Neural cell (in vitro differentiated cells): ENCODE measurements at regions not wholly inside any gene's neighbourhood (a gene's known extent, or its start where the extent isn't known, plus 50 kb on each side); places are given as distances from the start of the nearest gene placed in this dataset.

Experiments used
- H2AFZ ChIP-seq: fragments of 200-600, 300-800 bp; sonication (generic), shearing (Covaris generic); 2 replicates; pipeline ENCODE4 v1.6.0; 2014; ENCODE audit warnings: low read depth, mild to moderate bottlenecking, antibody characterized with exemption, low read length, moderate library complexity
- H3F3A ChIP-seq: fragments of 200-600 bp; shearing (Covaris generic); 2 replicates; pipeline ENCODE4 v1.6.1; 2016; ENCODE audit warnings: mild to moderate bottlenecking, moderate library complexity, mixed read lengths, antibody characterized with exemption, low read length; ENCODE audit not compliant: insufficient read depth, poor library complexity, severe bottlenecking
- H3K27ac ChIP-seq: fragments of 200-600, 300-800 bp; sonication (generic), shearing (Covaris generic); 2 replicates; pipeline ENCODE4 v1.5.1; 2014; ENCODE audit warnings: mild to moderate bottlenecking, low read length, moderate library complexity
- H3K27me3 ChIP-seq: fragments of 300-800, 200-600 bp; sonication (generic), shearing (Covaris generic); 2 replicates; pipeline ENCODE4 v1.6.0; 2014; ENCODE audit warnings: mild to moderate bottlenecking, low read depth, low read length, moderate library complexity; ENCODE audit not compliant: insufficient read depth
- H3K36me3 ChIP-seq: fragments of 300-800, 200-600 bp; sonication (generic), shearing (Covaris generic); 2 replicates; pipeline ENCODE4 v1.5.1; 2014; ENCODE audit warnings: mild to moderate bottlenecking, antibody characterized with exemption, low read length, moderate library complexity; ENCODE audit not compliant: insufficient read depth
- H3K4me2 ChIP-seq: fragments of 300-800, 200-600 bp; sonication (generic), shearing (Covaris generic); 2 replicates; pipeline ENCODE4 v1.6.0; 2014; ENCODE audit warnings: mild to moderate bottlenecking, low read length
- H3K4me3 ChIP-seq: fragments of 300-800, 200-600 bp; sonication (generic), shearing (Covaris generic); 2 replicates; pipeline ENCODE4 v1.5.1; 2014; ENCODE audit warnings: mild to moderate bottlenecking, low read length, moderate library complexity
- H3K79me2 ChIP-seq: fragments of 200-600 bp; shearing (Covaris generic); replicated peaks from 2 replicates; pipeline ENCODE4 v1.6.0; 2014; ENCODE audit warnings: mild to moderate bottlenecking, low read length, moderate library complexity; ENCODE audit not compliant: insufficient read depth
- H3K9ac ChIP-seq: fragments of 300-800, 200-600 bp; sonication (generic), shearing (Covaris generic); 2 replicates; pipeline ENCODE4 v1.6.1; 2016; ENCODE audit warnings: mild to moderate bottlenecking, low read length, mixed read lengths
- H3K9me2 ChIP-seq: fragments of 200-600 bp; shearing (Covaris generic); 2 replicates; pipeline ENCODE4 v1.6.1; 2016; ENCODE audit warnings: mild to moderate bottlenecking, low read length, mixed read lengths; ENCODE audit not compliant: insufficient read depth
- H3K9me3 ChIP-seq: fragments of 200-600, 300-800 bp; sonication (generic), shearing (Covaris generic); 2 replicates; pipeline ENCODE4 v1.6.1; 2016; ENCODE audit warnings: mild to moderate bottlenecking, mixed run types, low read length, moderate library complexity, mixed read lengths
- H4K20me1 ChIP-seq: fragments of 200-600 bp; shearing (Covaris generic); 2 replicates; pipeline ENCODE4 v1.6.1; 2016; ENCODE audit warnings: mild to moderate bottlenecking, mixed run types; ENCODE audit not compliant: insufficient read depth
- CTCF ChIP-seq: fragments of 450-650 bp; IDR thresholded peaks from 2 replicates; pipeline ENCODE4 v1.5.1; 2014; ENCODE audit warnings: antibody characterized with exemption, mild to moderate bottlenecking, moderate library complexity; ENCODE audit not compliant: poor library complexity, severe bottlenecking
- EP300 ChIP-seq: fragments of 450-650 bp; conservative IDR thresholded peaks from 2 replicates; pipeline ENCODE4 v1.6.1; 2014; ENCODE audit warnings: antibody characterized with exemption, mild to moderate bottlenecking, moderate library complexity; ENCODE audit not compliant: poor library complexity, severe bottlenecking
- EZH2 ChIP-seq: fragments of 200-600, 300-800 bp; shearing (Covaris generic), sonication (generic); IDR thresholded peaks from 2 replicates; pipeline ENCODE4 v1.6.1; 2014; ENCODE audit warnings: antibody characterized with exemption, low read length, borderline replicate concordance, mild to moderate bottlenecking; ENCODE audit not compliant: insufficient read depth, poor library complexity, severe bottlenecking
- MXI1 ChIP-seq: fragments of 450-650 bp; conservative IDR thresholded peaks from 2 replicates; pipeline ENCODE4 v1.6.1; 2014; ENCODE audit warnings: antibody characterized with exemption, mild to moderate bottlenecking; ENCODE audit not compliant: poor library complexity, severe bottlenecking
- POLR2AphosphoS5 ChIP-seq: IDR thresholded peaks from 2 replicates; pipeline ENCODE4 v1.6.1; 2012
- RAD21 ChIP-seq: fragments of 450-650 bp; conservative IDR thresholded peaks from 2 replicates; pipeline ENCODE4 v1.6.1; 2014; ENCODE audit warnings: antibody characterized with exemption, mild to moderate bottlenecking, moderate library complexity
- SMC3 ChIP-seq: fragments of 450-650 bp; conservative IDR thresholded peaks from 2 replicates; pipeline ENCODE4 v1.6.1; 2014; ENCODE audit warnings: antibody characterized with exemption, mild to moderate bottlenecking, moderate library complexity; ENCODE audit not compliant: poor library complexity
- TAF1 ChIP-seq: IDR thresholded peaks from 2 replicates; pipeline ENCODE4 v1.6.1; 2012; ENCODE audit warnings: low read depth
- TF ChIP-seq, protein P1 (sequence below): IDR thresholded peaks from 2 replicates; pipeline ENCODE4 v1.6.1; 2012; ENCODE audit warnings: borderline replicate concordance

DNA sequence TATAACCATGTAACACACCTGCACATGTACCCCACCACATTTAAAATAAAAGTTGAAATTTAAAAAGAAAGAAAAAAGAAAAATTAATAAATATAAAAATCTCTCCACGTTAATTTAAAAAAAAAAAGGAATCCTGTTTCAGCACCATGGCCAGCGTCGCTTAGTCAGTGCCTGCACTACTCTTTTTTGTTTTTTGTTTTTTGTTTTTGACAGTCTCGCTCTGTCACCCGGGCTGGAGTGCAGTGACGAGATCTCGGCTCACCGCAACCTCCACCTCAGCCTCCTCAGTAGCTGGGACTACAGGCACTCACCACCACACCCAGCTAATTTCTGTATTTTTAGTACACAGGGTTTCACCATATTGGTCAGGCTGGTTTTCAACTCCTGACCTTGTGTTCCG, 835.9 kb downstream of the UQCRFS1 start:
- no peak overlapping the region for H2AFZ ChIP-seq
- H4K20me1 ChIP-seq = no peaks in the 10 kb centered on the region
- no peaks in the 10 kb centered on the region for H3F3A ChIP-seq
- no peaks in the 10 kb centered on the region for H3K9me2 ChIP-seq
- no peak overlapping the region for H3K4me3 ChIP-seq
- H3K9ac ChIP-seq = no peak overlapping the region
- TF ChIP-seq MXI1 (no peak), TAF1 (no peak), EZH2 (no peak), RAD21 (no peak), CTCF (no peak), SMC3 (no peak), EP300 (no peak), POLR2AphosphoS5 (no peak)
- TF ChIP-seq, protein P1, sequence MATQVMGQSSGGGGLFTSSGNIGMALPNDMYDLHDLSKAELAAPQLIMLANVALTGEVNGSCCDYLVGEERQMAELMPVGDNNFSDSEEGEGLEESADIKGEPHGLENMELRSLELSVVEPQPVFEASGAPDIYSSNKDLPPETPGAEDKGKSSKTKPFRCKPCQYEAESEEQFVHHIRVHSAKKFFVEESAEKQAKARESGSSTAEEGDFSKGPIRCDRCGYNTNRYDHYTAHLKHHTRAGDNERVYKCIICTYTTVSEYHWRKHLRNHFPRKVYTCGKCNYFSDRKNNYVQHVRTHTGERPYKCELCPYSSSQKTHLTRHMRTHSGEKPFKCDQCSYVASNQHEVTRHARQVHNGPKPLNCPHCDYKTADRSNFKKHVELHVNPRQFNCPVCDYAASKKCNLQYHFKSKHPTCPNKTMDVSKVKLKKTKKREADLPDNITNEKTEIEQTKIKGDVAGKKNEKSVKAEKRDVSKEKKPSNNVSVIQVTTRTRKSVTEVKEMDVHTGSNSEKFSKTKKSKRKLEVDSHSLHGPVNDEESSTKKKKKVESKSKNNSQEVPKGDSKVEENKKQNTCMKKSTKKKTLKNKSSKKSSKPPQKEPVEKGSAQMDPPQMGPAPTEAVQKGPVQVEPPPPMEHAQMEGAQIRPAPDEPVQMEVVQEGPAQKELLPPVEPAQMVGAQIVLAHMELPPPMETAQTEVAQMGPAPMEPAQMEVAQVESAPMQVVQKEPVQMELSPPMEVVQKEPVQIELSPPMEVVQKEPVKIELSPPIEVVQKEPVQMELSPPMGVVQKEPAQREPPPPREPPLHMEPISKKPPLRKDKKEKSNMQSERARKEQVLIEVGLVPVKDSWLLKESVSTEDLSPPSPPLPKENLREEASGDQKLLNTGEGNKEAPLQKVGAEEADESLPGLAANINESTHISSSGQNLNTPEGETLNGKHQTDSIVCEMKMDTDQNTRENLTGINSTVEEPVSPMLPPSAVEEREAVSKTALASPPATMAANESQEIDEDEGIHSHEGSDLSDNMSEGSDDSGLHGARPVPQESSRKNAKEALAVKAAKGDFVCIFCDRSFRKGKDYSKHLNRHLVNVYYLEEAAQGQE = no peak
- no peaks in the 10 kb centered on the region for H3K36me3 ChIP-seq
- no peaks in the 10 kb centered on the region for H3K27me3 ChIP-seq
- no peaks in the 10 kb centered on the region for H3K9me3 ChIP-seq
- no peaks in the 10 kb centered on the region for H3K79me2 ChIP-seq
- no peak overlapping the region for H3K4me2 ChIP-seq
- no peak overlapping the region for H3K27ac ChIP-seq

- no peak overlapping the region for H3K9ac ChIP-seq
- H3K79me2 ChIP-seq = no peaks in the 10 kb centered on the region
- H2AFZ ChIP-seq = no peak overlapping the region
- H3K36me3 ChIP-seq = no peaks in the 10 kb centered on the region
- H3K9me2 ChIP-seq = no peaks in the 10 kb centered on the region
- TF ChIP-seq EP300 (peak; percentile 13), CTCF (no peak), RAD21 (no peak)
- H3K27me3 ChIP-seq = no peaks in the 10 kb centered on the region
- no peaks in the 10 kb centered on the region for H3F3A ChIP-seq
- H4K20me1 ChIP-seq = no peaks in the 10 kb centered on the region
- H3K4me2 ChIP-seq = no peak overlapping the region
- no peak overlapping the region for H3K4me3 ChIP-seq
- no peak overlapping the region for H3K27ac ChIP-seq
- no peaks in the 10 kb centered on the region for H3K9me3 ChIP-seq
Measured at GRCh38 chr19:28374971-28375370, 838.0 kb downstream of the UQCRFS1 start.
